DOHH2 (cell line): ENCODE measurements at regions not wholly inside any gene's neighbourhood (a gene's known extent, or its start where the extent isn't known, plus 50 kb on each side); places are given as distances from the start of the nearest gene placed in this dataset.

Source experiments
- H3F3A ChIP-seq: fragments of 200-600 bp; sonication (generic), shearing (Covaris generic); 2 replicates; pipeline ENCODE4 v1.6.0; 2016; ENCODE audit warnings: antibody characterized with exemption, mild to moderate bottlenecking; ENCODE audit not compliant: control insufficient read depth, insufficient read depth
- H3K27ac ChIP-seq: fragments of 200-600 bp; sonication (generic); 2 replicates; pipeline ENCODE4 v1.5.1; 2014; ENCODE audit warnings: low read depth, mild to moderate bottlenecking, low read length, moderate library complexity
- H3K27me3 ChIP-seq: fragments of 200-600 bp; sonication (generic); 2 replicates; pipeline ENCODE4 v1.6.1; 2014; ENCODE audit warnings: mild to moderate bottlenecking, low read length, mixed read lengths; ENCODE audit not compliant: control insufficient read depth
- H3K36me3 ChIP-seq: fragments of 200-600 bp; sonication (generic); 2 replicates; pipeline ENCODE4 v1.6.1; 2014; ENCODE audit warnings: mild to moderate bottlenecking, low read length, moderate library complexity, mixed read lengths; ENCODE audit not compliant: control insufficient read depth
- H3K4me1 ChIP-seq: fragments of 200-600 bp; sonication (generic); 2 replicates; pipeline ENCODE4 v1.6.1; 2014; ENCODE audit warnings: mild to moderate bottlenecking, low read length, mixed read lengths; ENCODE audit not compliant: control insufficient read depth
- H3K4me2 ChIP-seq: fragments of 200-600 bp; sonication (generic); 2 replicates; pipeline ENCODE4 v1.6.0; 2014; ENCODE audit warnings: mild to moderate bottlenecking, low read length, moderate library complexity
- H3K4me3 ChIP-seq: fragments of 200-600 bp; sonication (generic); 2 replicates; pipeline ENCODE4 v1.5.1; 2014; ENCODE audit warnings: mild to moderate bottlenecking, low read length, mixed read lengths
- H3K79me2 ChIP-seq: fragments of 200-600 bp; sonication (generic); 2 replicates; pipeline ENCODE4 v1.6.1; 2014; ENCODE audit warnings: mild to moderate bottlenecking, low read length, mixed read lengths; ENCODE audit not compliant: control insufficient read depth
- H3K9me2 ChIP-seq: fragments of 200-600 bp; sonication (generic); replicated peaks from 2 replicates; pipeline ENCODE4 v1.6.1; 2014; ENCODE audit warnings: mild to moderate bottlenecking, low read length, mixed read lengths; ENCODE audit not compliant: control insufficient read depth
- H3K9me3 ChIP-seq: fragments of 200-600 bp; sonication (generic); 2 replicates; pipeline ENCODE4 v1.6.1; 2014; ENCODE audit warnings: antibody characterized with exemption, low read length, mixed read lengths; ENCODE audit not compliant: control insufficient read depth, insufficient read depth
- H4K20me1 ChIP-seq: fragments of 200-600 bp; sonication (generic); 2 replicates; pipeline ENCODE4 v1.6.0; 2014; ENCODE audit warnings: low read depth, mild to moderate bottlenecking, antibody characterized with exemption, low read length, moderate library complexity; ENCODE audit not compliant: control insufficient read depth, insufficient read depth
- EZH2phosphoT487 ChIP-seq: fragments of 200-600 bp; sonication (generic); IDR thresholded peaks from 2 replicates; pipeline ENCODE4 v1.6.1; 2017; ENCODE audit warnings: borderline replicate concordance, mild to moderate bottlenecking, antibody characterized with exemption, low read length, moderate library complexity, mixed read lengths
- TF ChIP-seq, protein P1 (sequence below): fragments of 200-600 bp; sonication (generic); IDR thresholded peaks from one replicate; pipeline ENCODE4 v1.5.1; 2014; ENCODE audit warnings: antibody characterized with exemption, mild to moderate bottlenecking, low read depth, low read length; ENCODE audit not compliant: poor library complexity, severe bottlenecking

DNA sequence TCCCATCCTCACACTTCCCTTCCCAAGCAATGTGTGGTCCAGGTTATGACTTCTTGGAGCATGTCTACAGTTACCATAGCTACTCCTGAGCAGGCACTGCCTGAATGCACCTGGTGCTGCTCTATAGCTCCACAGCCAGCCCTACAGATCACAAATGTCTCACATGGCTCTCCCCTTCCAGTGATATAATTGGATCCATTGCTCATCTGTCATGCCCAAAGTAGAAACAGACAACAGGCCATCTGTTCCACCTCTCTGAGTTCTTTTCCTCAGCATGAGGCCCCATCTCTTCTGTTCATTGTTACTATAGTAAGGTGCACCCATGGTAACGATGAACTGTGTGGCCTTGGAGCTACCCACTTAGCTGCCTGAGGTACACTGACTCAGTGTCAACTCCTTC is 320.3 kb upstream of the ZC3H12C start:
- Histone ChIP-seq H3K36me3 (no peaks in the 10 kb centered on the region), H3K9me3 (no peaks in the 10 kb centered on the region), H3K4me2 (no peak overlapping the region), H3K4me1 (no peaks in the 10 kb centered on the region), H4K20me1 (no peaks in the 10 kb centered on the region), H3K27ac (no peak overlapping the region), H3K4me3 (no peak overlapping the region), H3F3A (no peaks in the 10 kb centered on the region), H3K9me2 (no peaks in the 10 kb centered on the region), H3K79me2 (no peaks in the 10 kb centered on the region), H3K27me3 (no peaks in the 10 kb centered on the region)
- TF ChIP-seq, protein P1, sequence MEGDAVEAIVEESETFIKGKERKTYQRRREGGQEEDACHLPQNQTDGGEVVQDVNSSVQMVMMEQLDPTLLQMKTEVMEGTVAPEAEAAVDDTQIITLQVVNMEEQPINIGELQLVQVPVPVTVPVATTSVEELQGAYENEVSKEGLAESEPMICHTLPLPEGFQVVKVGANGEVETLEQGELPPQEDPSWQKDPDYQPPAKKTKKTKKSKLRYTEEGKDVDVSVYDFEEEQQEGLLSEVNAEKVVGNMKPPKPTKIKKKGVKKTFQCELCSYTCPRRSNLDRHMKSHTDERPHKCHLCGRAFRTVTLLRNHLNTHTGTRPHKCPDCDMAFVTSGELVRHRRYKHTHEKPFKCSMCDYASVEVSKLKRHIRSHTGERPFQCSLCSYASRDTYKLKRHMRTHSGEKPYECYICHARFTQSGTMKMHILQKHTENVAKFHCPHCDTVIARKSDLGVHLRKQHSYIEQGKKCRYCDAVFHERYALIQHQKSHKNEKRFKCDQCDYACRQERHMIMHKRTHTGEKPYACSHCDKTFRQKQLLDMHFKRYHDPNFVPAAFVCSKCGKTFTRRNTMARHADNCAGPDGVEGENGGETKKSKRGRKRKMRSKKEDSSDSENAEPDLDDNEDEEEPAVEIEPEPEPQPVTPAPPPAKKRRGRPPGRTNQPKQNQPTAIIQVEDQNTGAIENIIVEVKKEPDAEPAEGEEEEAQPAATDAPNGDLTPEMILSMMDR, result no peak
- no peak for TF ChIP-seq EZH2phosphoT487

DNA sequence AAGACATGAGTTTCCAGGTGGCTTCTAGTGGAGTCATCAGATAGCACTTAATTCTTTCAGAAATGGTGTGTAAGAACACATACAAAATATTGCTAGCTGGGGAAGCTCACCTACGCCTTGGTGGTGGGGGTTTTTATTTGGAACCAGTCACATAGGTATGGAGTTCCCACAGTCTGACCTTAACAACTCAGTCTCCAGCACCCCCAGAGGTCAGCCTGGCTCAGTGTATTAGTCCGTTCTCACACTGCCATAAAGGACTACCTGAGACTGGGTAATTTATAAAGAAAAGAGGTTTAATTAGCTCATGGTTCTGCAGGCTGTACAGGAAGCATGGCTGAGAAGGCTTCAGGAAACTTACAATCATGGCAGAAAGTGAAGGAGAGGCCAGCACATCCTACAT is 317.5 kb upstream of the ZC3H12C start:
- H3K9me2 ChIP-seq, result no peaks in the 10 kb centered on the region
- H3K27me3 ChIP-seq, result no peaks in the 10 kb centered on the region
- H3K4me2 ChIP-seq, result no peak overlapping the region
- no peak overlapping the region for H3K4me3 ChIP-seq
- H3K79me2 ChIP-seq, result no peaks in the 10 kb centered on the region
- H3K27ac ChIP-seq, result no peak overlapping the region
- H4K20me1 ChIP-seq, result no peaks in the 10 kb centered on the region
- TF ChIP-seq EZH2phosphoT487, result no peak
- TF ChIP-seq, protein P1, result no peak
- H3K4me1 ChIP-seq, result no peaks in the 10 kb centered on the region
- H3K36me3 ChIP-seq, result no peaks in the 10 kb centered on the region
- H3K9me3 ChIP-seq, result no peaks in the 10 kb centered on the region
- no peaks in the 10 kb centered on the region for H3F3A ChIP-seq

DNA sequence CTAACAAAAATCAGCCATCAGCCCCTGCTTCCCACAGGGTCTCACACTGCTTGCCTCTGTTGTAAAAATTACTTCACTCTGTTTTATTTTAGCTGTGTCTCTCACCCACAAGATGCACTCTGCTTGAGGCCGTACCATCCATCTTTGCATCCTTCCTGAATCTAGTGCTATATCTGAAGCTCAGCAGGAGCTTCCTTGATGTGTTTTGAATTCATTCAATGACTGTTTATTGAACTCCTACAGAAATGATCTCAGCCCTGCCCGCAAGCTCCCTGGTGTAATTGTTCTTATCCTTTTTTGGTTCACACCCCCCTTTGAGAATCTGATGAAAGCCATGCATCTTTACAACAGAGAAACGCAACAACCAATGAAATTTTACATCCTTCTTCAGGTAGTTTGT is 310.2 kb upstream of the ZC3H12C start:
- TF ChIP-seq EZH2phosphoT487, result no peak
- TF ChIP-seq, protein P1, result no peak
- Histone ChIP-seq H3F3A (no peaks in the 10 kb centered on the region), H4K20me1 (no peaks in the 10 kb centered on the region), H3K27ac (no peak overlapping the region), H3K9me2 (no peaks in the 10 kb centered on the region), H3K4me1 (no peaks in the 10 kb centered on the region), H3K27me3 (no peaks in the 10 kb centered on the region), H3K4me2 (no peak overlapping the region), H3K79me2 (no peaks in the 10 kb centered on the region), H3K36me3 (no peaks in the 10 kb centered on the region), H3K4me3 (no peak overlapping the region), H3K9me3 (no peaks in the 10 kb centered on the region)

DNA sequence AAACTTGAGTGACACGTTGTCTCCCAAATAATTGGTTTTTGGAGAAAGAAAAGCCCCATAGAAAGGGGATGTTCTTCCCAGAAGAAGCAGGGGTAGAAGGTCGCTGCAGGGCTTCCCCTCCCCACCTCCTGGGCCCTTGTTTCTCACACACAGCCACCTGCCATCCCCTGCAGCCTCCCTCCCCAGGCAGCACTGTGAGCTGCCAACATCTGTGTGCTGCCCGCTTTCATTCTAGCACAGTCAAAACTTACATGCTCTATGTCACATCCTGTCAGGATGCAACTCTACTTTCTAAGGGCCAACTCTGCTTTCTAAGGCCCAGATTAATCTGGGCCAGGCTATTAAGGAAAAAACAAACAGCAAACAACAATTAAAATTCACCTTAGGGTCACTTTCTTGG is 309.4 kb upstream of the ZC3H12C start:
- H3K4me3 ChIP-seq, result no peak overlapping the region
- H3K36me3 ChIP-seq, result no peaks in the 10 kb centered on the region
- no peaks in the 10 kb centered on the region for H3K79me2 ChIP-seq
- no peak overlapping the region for H3K27ac ChIP-seq
- no peaks in the 10 kb centered on the region for H3K27me3 ChIP-seq
- no peaks in the 10 kb centered on the region for H3K9me2 ChIP-seq
- H3F3A ChIP-seq, result no peaks in the 10 kb centered on the region
- no peaks in the 10 kb centered on the region for H3K4me1 ChIP-seq
- no peak overlapping the region for H3K4me2 ChIP-seq
- H3K9me3 ChIP-seq, result no peaks in the 10 kb centered on the region
- no peaks in the 10 kb centered on the region for H4K20me1 ChIP-seq
- TF ChIP-seq, protein P1, result no peak
- no peak for TF ChIP-seq EZH2phosphoT487
